Left lung (tissue), 4 donors: ENCODE measurements at regions not wholly inside any gene's neighbourhood (a gene's known extent, or its start where the extent isn't known, plus 50 kb on each side); places are given as distances from the start of the nearest gene placed in this dataset.

Source experiments
- ATAC-seq: fragments of 200-7000 bp; cut with Tn5 transposase; one replicate; pipeline ENCODE4 v1.9.1; 2020; ENCODE audit warnings: moderate library complexity
- DNase-seq, 4 donors: peaks; one replicate each; pipeline ENCODE4 v3.0.0-alpha.2; 2013 to 2020
- H3K27ac ChIP-seq, 2 donors: fragments of 200-600 bp; sonication (generic) in 1 of 2; one replicate each; pipeline versions ENCODE4 v1.5.0 to v1.8.0; 2020 to 2021
- H3K27me3 ChIP-seq, 2 donors: fragments of 200-600 bp; sonication (generic) in 1 of 2; one replicate each; pipeline versions ENCODE4 v1.5.0 to v1.8.0; 2020 to 2021
- H3K36me3 ChIP-seq, 2 donors: fragments of 200-600 bp; sonication (generic) in 1 of 2; one replicate each; pipeline versions ENCODE4 v1.5.0 to v1.8.0; 2020 to 2021
- H3K4me1 ChIP-seq, 2 donors: fragments of 200-600 bp; one replicate each; pipeline ENCODE4 v1.8.0; 2021
- H3K4me3 ChIP-seq, 2 donors: fragments of 200-600 bp; sonication (generic) in 1 of 2; one replicate each; pipeline versions ENCODE4 v1.5.0 to v1.8.0; 2020 to 2021; ENCODE audit warnings: mild to moderate bottlenecking in 1 of 2
- H3K9me3 ChIP-seq, 2 donors: fragments of 200-600 bp; sonication (generic) in 1 of 2; one replicate each; pipeline versions ENCODE4 v1.5.0 to v1.8.0; 2020 to 2021
- intact Hi-C, 2 donors: fragments of 100-400 bp; cut with DNase I; formaldehyde crosslinking; loops; one replicate each; pipeline versions ENCODE4 v1.11.2 to v1.14.2; 2022
- TF ChIP-seq, protein P1 (sequence below), 2 donors: fragments of 200-600 bp; sonication (generic) in 1 of 2; IDR thresholded peaks; one replicate each; pipeline versions ENCODE4 v1.5.0 to v1.8.0; 2021; ENCODE audit warnings: antibody characterized with exemption in 2 of 2
- donor health status: DM: no; HTN: yes; CAD: no.
- donor health status: DM: no; HTN: no; CAD: no.

DNA sequence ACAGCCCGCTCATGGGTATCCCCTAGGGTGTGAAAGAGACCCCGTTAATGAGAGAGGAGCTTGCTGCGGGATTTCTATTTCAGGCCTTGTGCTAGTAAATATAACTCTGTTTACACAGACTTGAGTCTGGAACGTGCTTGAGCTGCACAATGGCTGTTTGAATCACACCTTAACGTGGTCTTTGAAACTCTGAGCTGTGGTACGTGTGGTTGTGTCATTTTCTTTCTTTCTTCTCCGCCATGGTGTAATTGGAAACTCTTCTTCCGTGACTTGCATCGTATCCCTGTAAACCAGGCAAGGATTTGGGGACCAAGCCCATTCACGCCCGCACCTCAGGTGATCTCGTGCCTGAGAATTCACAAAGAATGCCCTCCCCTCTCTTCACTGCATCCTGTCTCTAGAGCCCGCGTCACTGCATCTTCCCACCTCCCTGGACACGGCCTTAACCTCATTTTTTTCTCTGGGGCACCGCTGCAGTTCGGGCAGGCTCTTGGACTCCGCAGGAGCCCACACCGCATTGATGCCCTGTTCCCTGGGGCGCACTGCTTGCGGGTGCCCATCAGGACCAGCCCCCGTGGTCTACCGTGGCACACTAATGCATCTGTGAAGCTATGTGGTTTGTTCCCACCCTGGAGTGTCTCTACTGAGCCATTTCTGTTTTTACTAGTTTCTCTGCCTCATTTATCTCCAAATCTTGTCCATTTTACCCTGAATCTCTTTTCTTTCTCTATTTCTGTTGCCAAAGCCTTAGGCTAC is 78.4 kb upstream of the PARP11 start:
- H3K27me3 ChIP-seq = no peaks in the 10 kb centered on the region
- ATAC-seq (no peak), DNase-seq (no peak)
- H3K36me3 ChIP-seq = no peaks in the 10 kb centered on the region
- H3K9me3 ChIP-seq = no peaks in the 10 kb centered on the region
- TF ChIP-seq, protein P1, sequence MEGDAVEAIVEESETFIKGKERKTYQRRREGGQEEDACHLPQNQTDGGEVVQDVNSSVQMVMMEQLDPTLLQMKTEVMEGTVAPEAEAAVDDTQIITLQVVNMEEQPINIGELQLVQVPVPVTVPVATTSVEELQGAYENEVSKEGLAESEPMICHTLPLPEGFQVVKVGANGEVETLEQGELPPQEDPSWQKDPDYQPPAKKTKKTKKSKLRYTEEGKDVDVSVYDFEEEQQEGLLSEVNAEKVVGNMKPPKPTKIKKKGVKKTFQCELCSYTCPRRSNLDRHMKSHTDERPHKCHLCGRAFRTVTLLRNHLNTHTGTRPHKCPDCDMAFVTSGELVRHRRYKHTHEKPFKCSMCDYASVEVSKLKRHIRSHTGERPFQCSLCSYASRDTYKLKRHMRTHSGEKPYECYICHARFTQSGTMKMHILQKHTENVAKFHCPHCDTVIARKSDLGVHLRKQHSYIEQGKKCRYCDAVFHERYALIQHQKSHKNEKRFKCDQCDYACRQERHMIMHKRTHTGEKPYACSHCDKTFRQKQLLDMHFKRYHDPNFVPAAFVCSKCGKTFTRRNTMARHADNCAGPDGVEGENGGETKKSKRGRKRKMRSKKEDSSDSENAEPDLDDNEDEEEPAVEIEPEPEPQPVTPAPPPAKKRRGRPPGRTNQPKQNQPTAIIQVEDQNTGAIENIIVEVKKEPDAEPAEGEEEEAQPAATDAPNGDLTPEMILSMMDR (IDR thresholded peaks at IDR 0.05) = no peak
- intact Hi-C loops = no loop called here
- H3K27ac ChIP-seq = no peak overlapping the region
- peaks cover 0 to 5% of the 10 kb centered on the region in 2 donors for H3K4me1 ChIP-seq
- no peak overlapping the region for H3K4me3 ChIP-seq

DNA sequence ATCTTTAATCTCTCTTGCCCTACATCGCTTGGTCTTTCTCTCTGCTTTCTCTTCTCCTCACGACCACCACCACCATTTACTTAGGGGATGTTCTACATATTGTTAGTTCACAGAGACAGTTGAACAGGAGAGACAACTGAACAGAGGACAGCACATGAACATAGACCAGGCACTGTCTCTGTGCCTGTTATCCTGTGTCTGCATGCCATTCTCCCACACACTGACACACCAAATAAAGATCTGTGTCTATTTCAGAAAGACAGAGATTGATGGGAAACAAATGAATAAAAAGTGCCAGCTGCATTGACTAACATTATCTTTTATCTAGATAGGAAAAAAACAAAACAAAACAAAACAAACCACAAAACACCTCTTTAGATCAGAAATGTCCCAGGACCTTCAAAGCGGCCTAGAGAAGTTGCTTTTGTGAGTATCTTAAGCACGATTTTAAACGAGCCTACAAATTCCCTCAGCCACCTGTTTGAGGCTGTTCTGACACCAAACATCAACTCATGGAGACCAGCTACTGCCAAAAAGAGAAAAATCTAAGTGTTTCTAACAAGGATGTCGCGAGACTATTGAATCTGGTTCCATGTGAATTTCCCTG is 77.6 kb upstream of the PARP11 start:
- DNase-seq (no peak), ATAC-seq (no peak)
- intact Hi-C loops = no loop called here
- Histone ChIP-seq H3K27me3 (no peaks in the 10 kb centered on the region), H3K36me3 (no peaks in the 10 kb centered on the region), H3K4me1 (peaks cover 0 to 5% of the 10 kb centered on the region in 2 donors), H3K9me3 (no peaks in the 10 kb centered on the region), H3K4me3 (no peak overlapping the region), H3K27ac (no peak overlapping the region)
- TF ChIP-seq, protein P1 (IDR thresholded peaks at IDR 0.05) = no peak

DNA sequence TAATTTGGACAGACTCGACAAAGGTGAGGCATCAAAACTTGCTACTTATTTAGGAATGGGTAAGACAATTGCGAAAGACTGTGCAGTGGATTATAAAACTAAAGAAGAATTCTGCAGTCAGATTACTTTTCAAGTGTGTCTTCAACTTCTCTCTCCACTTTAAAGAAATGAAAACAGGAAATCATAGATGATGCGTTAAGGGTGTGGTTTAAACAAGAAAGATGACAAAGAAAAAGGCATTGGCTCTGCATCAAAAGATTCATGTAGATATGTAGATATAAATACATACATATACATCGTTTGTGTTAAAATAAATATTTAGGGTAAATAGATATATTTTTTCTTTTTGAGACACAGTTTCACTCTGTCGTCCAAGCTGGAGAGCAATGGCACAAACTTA is 74.6 kb upstream of the PARP11 start:
- Histone ChIP-seq H3K9me3 (no peaks in the 10 kb centered on the region), H3K36me3 (no peaks in the 10 kb centered on the region), H3K4me1 (peaks cover 0 to 5% of the 10 kb centered on the region in 2 donors), H3K27me3 (no peaks in the 10 kb centered on the region), H3K27ac (no peak overlapping the region), H3K4me3 (no peak overlapping the region)
- intact Hi-C loops = no loop called here
- TF ChIP-seq, protein P1 (IDR thresholded peaks at IDR 0.05) = no peak
- DNase-seq (no peak), ATAC-seq (no peak)

DNA sequence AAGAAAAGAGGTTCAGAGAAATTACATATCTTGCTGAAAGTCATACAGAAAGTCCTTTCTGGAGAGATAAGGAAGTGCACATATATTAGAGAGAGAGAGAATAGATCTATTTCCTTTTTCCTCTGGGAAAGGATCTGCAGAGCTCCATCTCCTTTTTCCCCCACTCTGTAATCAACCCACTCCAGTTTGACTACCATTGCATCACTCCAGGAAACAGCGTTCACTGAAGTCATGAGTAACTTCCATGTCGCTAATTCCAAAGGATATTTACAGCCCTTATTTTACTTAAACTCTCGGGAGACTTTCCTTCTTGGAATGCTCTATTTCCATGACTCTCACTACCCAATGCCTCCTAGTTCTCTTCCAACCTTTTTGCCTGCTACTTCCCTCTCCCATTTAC is 72.5 kb upstream of the PARP11 start:
- intact Hi-C loops = no loop called here
- Histone ChIP-seq H3K27ac (no peak overlapping the region), H3K36me3 (no peaks in the 10 kb centered on the region), H3K4me3 (no peak overlapping the region), H3K27me3 (no peaks in the 10 kb centered on the region), H3K4me1 (peaks cover 0 to 5% of the 10 kb centered on the region in 2 donors), H3K9me3 (no peaks in the 10 kb centered on the region)
- DNase-seq (no peak), ATAC-seq (no peak)
- TF ChIP-seq, protein P1 (IDR thresholded peaks at IDR 0.05) = no peak

DNA sequence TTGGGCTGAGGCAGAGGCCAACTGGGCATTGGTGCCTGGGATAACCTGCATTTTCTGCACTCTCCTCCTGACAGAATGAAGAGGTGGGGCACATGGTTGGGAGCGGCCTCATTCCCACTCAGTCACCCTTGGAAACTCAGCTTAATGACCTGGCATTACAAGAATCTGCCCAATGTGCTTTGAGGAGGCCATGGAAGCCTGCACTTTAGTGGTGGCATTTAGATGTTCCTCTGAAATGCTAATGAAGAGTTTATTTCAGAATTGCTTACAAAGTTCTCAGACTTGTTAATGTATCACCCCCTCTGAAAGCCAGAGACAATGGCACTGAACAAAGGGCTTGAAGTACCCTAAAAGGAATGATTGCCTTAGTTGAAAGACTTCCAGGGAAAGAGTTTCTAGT is 71.4 kb upstream of the PARP11 start:
- peaks cover 0 to 5% of the 10 kb centered on the region in 2 donors for H3K4me1 ChIP-seq
- TF ChIP-seq, protein P1 (IDR thresholded peaks at IDR 0.05) = no peak
- intact Hi-C loops = no loop called here
- no peak for ATAC-seq
- H3K27ac ChIP-seq = no peak overlapping the region
- H3K36me3 ChIP-seq = no peaks in the 10 kb centered on the region
- no peaks in the 10 kb centered on the region for H3K27me3 ChIP-seq
- no peak overlapping the region for H3K4me3 ChIP-seq
- no peak for DNase-seq
- no peaks in the 10 kb centered on the region for H3K9me3 ChIP-seq
